CD4-positive, alpha-beta T cell treated with Interleukin-6 for 4 hours (primary cell): ENCODE measurements at regions not wholly inside any gene's neighbourhood (a gene's known extent, or its start where the extent isn't known, plus 50 kb on each side); places are given as distances from the start of the nearest gene placed in this dataset.

Experiments
- DNase-seq: peaks from one replicate; pipeline ENCODE4 v3.0.0-alpha.2; 2020; ENCODE audit warnings: mixed read lengths

GRCh38 chr12:124726596-124727263, 136.9 kb downstream of the SCARB1 start:
- no peak for DNase-seq

- no peak for DNase-seq
Measured at GRCh38 chr12:124725597-124726237, 137.9 kb downstream of the SCARB1 start.

GRCh38 chr12:124725099-124725498, 138.6 kb downstream of the SCARB1 start:
- no peak for DNase-seq

GRCh38 chr12:124722878-124723277, 140.8 kb downstream of the SCARB1 start:
- DNase-seq, result no peak

- no peak for DNase-seq
Measured at GRCh38 chr12:124721501-124722162, 142.0 kb downstream of the SCARB1 start.

GRCh38 chr12:124720681-124721500, 142.8 kb downstream of the SCARB1 start:
- no peak for DNase-seq

- no peak for DNase-seq
Measured at GRCh38 chr12:124720004-124720680, 143.5 kb downstream of the SCARB1 start.

- no peak for DNase-seq
Measured at GRCh38 chr12:124719231-124719630, 144.4 kb downstream of the SCARB1 start.

- DNase-seq, result no peak
Measured at GRCh38 chr12:124718458-124718857, 145.2 kb downstream of the SCARB1 start.

- no peak for DNase-seq
Measured at GRCh38 chr12:124718036-124718435, 145.6 kb downstream of the SCARB1 start.

- no peak for DNase-seq
Measured at GRCh38 chr12:124717318-124717717, 146.3 kb downstream of the SCARB1 start.

- no peak for DNase-seq
Measured at GRCh38 chr12:124716208-124717130, 147.2 kb downstream of the SCARB1 start.

GRCh38 chr12:124715121-124715990, 147.9 kb upstream of the NCOR2 start:
- DNase-seq, result no peak

- peak; percentile 62 for DNase-seq
Measured at GRCh38 chr12:124713436-124714082, 146.1 kb upstream of the NCOR2 start.

GRCh38 chr12:124713041-124713435, 145.6 kb upstream of the NCOR2 start:
- no peak for DNase-seq

- no peak for DNase-seq
Measured at GRCh38 chr12:124711344-124711743, 143.9 kb upstream of the NCOR2 start.

- no peak for DNase-seq
Measured at GRCh38 chr12:124709722-124710687, 142.6 kb upstream of the NCOR2 start.

- DNase-seq, result no peak
Measured at GRCh38 chr12:124707316-124707715, 139.9 kb upstream of the NCOR2 start.

GRCh38 chr12:124706363-124706762, 139.0 kb upstream of the NCOR2 start:
- no peak for DNase-seq
